ENCODE measurements at regions not wholly inside any gene's neighbourhood (a gene's known extent, or its start where the extent isn't known, plus 50 kb on each side); places are given as distances from the start of the nearest gene placed in this dataset.
A peak's percentile ranks its signal among the peaks of the same experiment; 100 is the strongest.

DNA sequence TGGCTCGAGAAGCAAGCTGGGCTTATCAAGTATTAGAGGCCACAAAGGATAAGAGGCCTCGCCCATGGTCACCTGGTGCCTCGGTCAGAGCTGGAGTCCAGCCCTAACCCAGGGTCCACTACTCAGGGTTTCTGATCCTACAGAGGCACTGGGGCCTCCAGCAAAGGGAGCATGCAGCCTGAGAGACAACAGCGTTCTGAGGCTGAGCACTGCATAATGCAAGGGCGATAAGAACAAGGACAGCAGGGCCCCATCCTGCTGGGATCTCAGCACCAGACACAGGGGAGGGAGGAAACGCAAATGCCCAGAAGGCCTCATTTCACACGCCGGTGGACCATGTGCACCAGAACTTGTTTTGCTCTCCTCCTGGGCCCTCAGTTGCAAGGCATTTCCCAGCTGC lies 63.0 kb downstream of the C5orf15 start:
- DNase-seq, result no peak

DNA sequence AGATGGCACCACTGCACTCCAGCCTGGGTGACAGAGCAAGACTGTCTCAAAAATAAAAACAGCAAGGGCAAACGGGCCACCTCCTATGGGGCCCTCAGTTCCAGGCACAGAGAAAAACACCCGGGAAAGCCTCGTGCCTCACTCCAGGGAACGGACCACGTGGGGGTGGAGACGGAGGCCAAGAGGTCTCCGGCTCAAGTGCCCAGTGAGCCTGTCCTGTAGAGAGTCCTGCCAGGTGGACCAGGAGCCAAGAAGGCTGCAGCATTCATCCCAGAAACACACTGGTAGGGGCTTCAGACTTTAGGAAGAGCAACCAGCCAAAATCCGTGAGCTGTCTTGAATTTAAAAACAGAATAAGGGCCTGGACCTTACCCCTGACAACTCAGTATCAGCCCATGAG lies 63.8 kb downstream of the C5orf15 start:
- DNase-seq, result no peak

DNA sequence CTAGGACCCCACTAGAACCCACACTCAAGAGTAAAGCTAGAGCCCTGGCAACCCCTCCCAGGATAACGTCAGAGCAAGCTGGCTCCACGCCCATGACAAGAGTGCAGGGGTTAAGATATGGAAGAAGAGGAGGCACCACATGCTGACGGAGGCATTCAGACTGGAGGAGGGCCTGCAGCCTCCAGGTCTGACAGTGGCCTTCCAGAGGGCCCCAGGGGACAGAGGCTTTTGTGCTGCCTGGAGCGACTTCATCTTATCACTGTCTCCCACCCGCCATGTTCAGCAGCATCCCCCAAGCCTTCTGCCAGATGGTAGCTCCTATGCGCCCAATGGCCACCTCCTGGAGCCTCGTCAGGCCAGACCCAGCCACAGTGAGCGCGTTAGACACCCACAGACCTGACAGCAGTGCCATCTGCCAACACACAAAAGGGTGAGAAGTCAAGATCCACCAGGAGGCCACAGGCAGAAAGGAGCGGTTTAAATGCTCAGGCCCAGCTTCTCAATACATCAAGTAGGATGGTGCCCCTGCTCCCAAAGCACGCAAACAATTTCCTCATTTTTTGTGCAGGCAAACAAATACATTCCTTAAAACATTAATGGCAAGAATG lies 65.8 kb downstream of the C5orf15 start:
- DNase-seq, result peak; percentile 51

DNA sequence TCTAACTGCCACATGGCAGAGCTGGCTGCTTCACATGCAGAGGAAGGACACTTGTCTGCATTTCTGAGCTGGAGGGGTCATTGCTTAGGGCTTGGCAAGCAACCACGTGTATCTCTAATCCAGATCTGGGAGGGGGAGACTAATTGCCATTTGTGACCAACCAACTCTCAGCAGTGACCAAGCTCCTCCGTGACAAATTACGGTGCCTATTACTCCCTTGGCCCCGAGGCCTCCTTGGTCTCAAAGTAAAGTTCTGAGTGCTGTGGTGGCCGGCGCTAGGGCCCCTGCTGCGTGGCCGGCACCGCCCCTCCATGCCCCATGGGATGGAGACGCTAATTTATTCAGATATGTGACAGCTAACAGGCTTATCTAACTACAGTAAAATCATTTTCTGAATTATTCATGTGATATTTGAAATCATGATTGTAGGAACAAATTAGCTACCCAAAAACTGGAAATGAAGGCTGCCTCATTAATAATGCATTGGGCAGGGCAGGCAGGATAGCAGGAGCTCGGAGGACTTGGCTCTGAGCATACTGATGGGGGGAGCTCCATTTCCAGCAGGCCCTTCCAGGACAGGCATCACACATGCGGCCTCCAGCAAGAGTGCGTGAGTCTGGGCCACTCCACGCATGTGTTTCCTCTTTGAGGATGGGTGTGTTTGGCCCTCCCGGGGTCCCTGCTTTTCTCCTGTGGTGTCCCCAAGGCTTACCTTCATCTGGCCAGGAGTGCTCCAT lies 67.7 kb downstream of the C5orf15 start:
- no peak for DNase-seq

DNA sequence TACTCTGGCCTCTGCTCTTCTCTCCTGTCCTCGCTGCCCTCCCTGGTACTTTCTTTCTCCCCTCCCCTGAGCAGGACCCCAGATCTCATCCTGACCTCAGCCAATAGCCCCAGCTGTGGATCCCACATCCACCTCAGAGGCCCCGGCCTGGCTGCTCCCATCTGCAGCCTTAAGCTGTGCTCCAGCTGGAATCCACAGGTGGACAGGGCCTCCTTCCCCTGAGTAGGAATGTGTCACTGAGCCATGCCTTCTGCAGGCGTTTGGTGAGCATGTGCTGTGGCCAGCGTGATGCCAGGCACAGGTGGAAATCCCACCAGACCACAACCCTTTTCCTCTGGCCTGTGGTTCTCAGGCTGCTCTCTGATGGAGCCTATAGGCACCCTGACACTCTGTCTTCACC lies 68.9 kb downstream of the C5orf15 start:
- no peak for DNase-seq

DNA sequence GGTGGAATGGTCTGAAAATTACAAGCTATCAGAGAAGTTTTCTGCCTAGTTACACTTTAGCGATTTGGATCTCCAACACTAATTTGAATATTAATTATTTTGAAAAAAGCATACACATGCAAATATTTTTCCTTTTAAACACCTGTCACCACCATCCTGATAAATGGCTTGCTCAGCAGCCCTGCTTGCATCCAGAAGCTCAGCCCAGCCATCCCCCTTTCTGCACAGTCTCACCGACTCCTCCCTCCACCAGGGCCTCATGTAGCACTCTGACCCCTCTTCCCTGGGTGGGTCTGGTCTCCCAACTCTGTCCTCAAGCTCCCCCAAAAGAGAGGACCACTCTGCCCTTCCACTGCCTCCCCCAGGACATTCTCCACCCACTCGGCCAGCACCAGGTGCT lies 70.0 kb downstream of the C5orf15 start:
- no peak for DNase-seq

DNA sequence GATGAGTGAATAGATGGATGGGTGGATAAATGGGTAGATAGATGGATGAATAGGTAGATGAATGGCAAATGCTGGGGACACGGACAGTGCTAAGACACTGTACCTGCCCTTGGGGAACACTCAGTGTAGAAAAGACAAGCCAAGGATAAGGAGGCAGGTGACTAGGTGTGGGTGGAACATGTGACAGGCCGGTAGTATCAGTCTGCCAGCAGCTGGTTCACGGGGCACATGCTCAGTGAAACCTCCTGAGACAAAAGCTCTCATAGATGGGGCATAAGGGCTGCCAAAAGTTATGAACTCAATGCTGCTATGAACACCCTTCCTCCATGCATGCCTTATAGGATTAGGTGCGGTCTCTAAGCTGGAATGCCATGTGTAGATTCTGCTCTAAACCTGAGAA lies 71.0 kb downstream of the C5orf15 start:
- no peak for DNase-seq

DNA sequence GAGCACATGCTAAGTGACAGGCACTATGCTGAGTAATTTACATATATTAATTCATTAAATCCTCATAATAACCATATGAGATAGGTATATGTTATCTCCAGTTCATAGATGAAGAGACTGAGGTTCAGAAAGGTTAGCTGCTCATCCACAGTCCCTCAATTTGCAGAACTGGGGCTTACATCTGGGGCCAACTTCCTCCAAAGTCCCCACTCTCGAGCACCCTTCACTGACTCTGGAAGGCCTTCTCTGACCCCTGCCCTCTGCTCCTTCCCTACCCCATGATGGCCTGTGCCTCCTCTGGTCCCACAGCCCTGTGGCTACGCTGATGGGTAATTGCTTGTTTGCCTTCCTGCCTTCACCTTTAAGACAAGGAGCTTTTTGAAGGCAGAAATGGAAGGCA lies 71.6 kb downstream of the C5orf15 start:
- DNase-seq, result no peak

DNA sequence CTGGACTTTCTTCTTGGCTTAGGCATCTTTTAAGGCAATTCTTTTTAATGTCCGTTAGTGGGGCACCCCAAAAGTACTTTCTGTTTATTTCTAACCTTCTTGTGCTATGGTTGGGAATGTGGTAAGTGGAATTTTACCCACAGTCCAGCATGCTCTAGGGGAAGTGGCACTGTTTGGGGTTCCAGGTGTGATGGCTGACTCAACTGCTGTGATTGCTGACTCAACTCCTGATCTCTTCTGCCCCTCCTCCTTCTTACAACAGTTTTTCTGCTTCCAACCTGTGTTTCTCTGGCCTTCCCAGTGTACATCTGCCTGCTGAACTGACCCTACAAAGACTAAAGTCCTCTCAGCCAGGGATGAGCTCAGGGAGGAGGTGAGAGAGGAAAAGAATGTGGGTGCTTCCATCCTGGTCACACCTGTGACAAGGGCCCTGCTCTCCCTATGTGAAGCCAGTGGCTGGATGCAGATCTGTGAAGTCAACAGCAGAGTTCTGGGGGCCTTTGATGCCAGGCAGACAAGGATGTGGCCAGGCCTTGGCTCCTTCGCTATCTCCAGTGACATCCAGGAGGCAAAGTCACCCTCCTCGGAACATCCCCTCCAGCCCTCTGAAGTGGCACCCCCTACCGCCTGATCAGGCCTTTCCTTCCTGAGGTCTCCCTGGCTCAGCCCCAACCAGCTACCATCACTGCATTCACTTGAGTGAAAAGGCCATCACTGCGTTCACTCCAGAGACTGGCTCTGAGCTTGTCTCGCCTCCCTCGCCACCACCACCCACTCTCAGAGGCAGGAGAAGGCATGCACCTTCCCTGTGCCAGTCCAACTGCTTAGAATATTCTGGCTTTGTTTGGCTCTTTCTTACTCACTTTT lies 72.2 kb downstream of the C5orf15 start:
- no peak for DNase-seq

DNA sequence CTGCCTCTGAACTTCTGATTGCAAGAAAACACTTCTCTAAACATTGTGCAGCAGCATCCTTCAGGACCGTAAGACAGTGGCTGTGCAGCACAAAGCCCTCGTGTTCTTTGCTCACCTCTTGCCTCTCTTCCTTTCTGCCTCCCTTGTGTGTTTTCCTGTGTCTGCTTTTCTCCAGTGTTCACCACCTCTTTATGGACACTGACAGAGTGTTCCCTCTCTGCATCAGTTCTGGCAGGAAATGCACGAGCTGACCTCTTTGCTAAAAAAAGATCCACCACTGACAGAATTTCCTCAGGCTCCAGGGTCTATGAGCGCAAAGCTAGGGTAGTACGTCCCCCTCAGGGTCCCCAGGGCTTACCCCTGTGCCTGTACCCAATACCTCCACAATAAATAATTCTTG lies 74.3 kb downstream of the C5orf15 start:
- DNase-seq, result no peak

DNA sequence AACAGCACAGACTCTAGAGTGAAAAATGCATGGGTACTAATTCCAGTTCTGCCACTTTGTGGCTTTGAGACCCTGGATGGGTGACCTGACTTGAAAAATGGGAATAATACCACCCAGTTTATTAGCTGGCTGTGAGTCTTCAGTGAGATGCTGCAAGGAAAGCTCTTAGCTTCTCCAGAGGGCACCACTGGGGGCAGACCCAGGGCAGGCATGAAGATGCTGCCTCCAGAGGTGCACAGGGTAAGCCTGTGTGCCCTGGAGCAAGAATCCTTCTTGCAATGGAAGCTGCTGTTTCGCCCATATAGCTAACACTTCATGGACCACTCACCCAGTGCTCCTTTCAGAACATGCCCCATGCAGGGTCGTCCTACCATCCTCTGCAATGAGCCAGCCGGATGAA lies 75.7 kb downstream of the C5orf15 start:
- no peak for DNase-seq

DNA sequence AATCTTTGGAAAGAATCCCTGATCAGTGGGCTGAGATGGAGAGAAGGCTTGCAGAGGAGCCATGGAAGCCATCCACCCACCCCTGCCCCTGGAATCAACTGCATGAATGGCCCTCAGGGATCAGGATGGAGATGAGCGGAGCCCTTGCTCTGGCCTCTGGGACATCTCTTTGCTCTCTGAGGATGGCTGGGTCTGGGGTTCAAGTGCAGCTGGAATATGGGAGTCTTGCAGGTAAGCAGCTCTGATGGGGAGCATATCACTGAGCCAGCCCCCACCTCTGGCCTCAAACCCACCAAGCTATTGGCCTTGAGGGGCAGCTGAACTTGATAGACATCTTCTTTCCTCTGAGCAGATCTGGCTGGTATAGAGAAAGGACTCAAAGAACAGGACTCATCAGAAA lies 76.1 kb downstream of the C5orf15 start:
- DNase-seq, result no peak

DNA sequence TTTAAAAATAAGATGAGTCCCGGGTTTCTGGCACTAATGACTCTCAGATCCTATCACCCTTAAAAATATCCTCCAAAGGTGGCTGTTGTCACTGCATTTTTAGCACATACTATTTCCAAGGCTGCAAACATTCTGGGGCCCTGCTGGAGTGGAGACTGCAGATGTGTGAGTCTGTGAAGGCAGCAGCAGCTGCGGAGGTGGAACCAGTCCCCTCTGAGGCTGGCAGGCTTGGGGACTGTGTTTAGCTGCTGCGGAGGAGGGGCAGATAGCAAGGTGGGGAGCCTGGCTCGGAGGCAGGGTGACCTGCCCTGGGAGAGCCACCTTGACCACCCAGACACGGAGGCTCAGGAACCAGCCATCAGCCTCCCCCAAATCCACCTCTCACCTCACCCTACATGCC lies 77.0 kb downstream of the C5orf15 start:
- no peak for DNase-seq

DNA sequence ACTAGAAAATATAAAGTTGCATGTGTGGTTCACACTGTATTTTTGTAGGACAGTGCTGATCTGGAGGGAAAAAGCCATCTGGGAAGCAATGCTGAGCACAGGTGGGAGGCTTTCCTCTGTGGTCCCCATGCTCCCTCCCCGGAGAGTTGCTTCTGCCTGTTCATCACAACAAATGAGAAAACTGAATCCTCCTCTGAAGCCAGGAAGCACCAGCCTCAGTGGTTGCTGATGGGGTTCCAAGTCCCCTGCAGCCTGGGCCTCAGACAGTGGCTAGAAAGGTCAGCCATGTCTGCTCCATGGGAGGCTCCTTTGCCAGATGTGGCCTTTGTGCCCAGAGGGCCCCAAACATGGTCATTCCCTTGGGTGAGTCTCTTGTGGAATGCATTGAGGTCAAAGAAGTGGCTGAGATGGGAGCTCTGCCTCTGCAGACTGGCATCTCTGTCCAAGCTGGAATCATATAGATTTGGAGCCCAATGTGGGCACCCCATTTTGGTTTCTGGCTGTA lies 77.6 kb downstream of the C5orf15 start:
- DNase-seq, result no peak

DNA sequence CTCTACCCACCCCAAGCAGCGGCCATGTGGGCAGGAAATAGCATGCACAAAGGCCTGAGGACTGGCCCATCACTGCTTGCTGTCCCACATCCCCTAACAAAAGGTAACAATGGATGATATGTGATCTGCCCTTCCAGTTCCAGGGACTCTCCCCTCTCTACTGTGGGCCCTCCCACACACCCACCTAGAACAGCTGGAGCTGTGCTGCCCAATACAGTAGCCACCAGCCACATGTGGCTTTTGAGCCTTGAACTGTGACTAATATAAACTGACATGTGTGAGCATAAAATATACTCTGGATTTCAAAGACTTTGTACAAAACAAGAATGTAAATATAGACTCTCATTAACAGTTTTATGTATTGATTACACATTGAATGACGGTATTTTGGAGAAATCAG lies 78.1 kb downstream of the C5orf15 start:
- no peak for DNase-seq

DNA sequence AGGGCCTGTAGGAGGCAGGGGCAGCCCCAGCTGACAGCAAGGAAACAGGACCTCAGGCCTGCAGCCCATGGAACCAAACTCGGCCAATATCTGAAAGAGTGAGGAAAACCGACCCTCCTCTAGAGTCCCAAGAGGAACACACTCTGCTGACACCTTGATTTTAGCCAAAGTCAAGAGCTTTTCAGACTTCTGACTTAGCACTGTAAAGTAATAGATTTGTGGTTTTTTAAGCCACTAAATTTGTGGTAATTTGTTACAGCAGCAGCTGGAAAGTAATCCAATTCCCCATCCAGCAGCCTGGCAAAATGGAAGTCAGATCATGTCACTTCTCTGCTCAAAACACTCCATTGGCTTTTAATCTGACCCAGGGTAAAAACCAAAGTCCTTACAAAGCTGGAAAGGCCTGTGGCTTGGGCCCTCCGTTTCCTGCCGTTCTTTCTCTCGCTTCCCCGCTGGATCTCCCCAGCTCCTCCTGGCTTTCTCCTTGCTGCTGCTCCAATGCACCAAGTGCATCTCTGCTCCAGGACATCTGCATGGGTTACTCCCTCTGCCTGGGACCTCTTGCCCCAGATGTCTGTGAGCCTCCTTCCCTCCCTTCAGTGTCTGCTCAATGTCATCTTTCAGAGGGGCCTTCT lies 79.0 kb downstream of the C5orf15 start:
- no peak for DNase-seq

DNA sequence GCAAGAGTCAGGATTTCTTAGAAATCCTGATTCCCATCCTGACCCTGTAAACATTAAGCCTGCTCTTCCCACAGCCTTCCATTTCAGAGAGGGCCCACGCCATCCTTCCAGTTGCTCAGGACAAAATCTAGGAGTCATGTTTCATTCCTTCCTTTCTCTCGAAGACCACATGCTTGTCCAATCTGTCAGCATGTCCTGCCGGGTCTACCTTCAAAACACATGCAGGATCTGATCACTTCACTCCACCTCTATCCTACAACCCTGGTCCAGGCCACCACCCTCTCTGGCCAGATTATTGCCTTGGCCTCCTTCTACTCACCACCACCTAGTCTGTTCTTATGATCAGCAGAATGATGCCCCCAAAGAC lies 79.8 kb downstream of the C5orf15 start:
- DNase-seq, result no peak

DNA sequence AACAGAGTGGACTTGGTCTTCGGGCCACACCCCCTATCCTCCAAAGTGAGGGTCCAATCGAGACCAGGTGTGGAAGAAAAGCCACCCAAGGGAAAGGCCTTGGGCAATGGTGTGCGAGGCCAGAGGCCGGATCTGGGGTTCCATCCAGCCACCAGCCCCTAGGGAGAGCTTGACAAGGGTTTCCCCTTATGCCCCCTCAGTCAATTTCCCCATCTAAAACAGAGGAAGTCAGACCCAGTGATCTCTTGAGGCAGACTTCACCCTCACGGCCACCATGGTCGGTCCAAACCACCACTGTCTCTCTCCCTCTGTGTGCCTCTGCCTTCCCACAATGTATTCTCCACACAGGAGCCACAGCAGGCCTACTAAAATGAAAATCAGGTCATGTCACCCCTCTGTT lies 82.9 kb downstream of the C5orf15 start:
- no peak for DNase-seq

DNA sequence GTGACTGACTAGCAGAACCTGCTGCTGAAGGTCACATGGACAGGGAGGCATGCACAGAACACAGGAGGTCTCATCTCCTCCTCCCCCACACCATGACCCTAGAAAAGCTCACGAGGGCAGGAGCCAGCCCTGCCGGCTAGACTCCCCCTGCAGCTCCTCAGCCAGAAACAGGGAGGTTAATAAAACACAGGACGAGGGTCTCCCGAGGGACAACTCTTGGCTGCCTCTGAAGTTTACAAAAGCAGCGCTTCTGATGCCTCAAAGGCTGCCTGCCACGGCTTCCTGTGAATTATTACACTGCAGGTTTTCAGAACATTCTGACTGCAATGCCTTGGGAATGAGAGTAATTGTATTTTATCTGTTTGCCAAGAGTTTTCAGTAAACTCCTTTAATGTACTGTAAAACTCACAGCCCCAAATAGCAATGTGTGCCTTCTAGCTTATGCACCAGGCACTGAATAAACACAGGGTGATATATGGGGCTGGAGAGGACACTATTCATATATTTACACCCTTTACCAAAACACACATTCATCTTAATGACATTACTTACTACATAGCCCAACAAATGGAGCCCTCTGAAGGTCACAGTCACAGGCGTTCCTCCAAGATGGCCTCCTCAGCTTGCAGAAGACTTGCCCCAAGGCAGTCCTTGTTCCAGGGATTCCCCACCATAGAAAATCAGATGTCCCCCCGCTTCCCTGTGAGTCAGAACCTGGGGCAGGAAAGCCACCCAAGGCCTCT lies 83.7 kb downstream of the C5orf15 start:
- DNase-seq, result no peak

DNA sequence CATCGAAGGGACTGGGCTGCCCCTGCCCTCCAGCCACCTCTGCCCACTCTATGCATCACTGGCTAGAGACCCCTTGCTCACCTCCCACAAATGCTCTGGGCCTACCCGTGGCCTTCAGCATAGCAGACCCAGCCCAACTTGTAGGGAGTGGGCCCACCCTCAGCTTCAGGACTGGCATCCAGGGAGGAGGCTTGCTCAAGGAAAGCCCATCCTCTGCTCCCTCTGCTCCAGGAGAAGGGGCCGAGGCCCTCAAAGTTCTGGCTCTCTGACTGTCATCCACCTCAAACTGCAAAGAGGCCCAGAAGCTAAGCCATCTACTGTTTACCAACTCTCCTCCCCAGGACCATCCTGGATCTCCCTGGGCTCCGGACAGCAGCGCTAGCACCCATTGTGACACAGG lies 84.5 kb downstream of the C5orf15 start:
- no peak for DNase-seq

DNA sequence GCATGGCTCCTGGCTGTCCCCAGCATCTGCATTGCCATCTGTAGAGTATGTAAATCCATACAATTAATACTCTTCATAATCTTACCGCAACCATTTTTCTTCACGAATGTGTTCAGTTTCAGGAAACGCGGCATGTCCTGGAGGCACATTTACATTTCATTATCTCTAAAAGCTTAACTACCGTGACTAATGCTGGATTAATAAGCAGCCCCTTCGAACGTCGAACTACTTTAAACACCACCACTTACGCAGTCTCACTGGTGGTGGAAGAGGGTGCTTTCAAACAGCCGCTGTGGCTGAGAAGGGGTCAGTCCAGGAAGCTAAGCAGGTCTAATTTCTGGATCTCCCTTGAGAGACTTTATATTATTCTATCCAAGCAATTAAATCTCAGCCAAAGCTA lies 85.6 kb downstream of the C5orf15 start:
- DNase-seq, result no peak

DNA sequence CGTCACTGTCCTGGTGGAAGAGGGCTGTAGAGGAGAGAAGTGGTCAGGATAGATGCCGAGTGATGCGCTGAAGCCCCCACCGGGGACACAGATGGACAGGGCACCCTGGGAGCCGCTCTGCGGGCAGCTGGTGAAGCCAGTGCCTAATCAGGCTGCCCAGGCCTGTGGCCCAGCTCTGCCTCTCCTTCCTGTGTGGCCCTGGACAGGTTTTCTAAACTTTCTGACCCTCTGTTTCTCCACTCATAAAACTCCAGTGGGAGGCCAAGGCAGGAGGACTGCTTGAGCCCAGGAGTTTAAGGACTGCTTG lies 86.1 kb downstream of the C5orf15 start:
- DNase-seq, result no peak

Data from OCI-M1 (cell line).